ENCODE measurements at regions not wholly inside any gene's neighbourhood (a gene's known extent, or its start where the extent isn't known, plus 50 kb on each side); places are given as distances from the start of the nearest gene placed in this dataset.

GRCh38 chr10:57300718-57301117 is 939.7 kb upstream of the ZWINT start:
- TF ChIP-seq SIN3A (IDR thresholded peaks at IDR 0.05; ENCODE audit: borderline replicate concordance, insufficient read depth, low read length) (no peak), TAF1 (IDR thresholded peaks at IDR 0.05; ENCODE audit: borderline replicate concordance, insufficient read depth, low read length) (no peak), REST (IDR thresholded peaks at IDR 0.05; ENCODE audit: insufficient read depth in 1 of 2, low read depth in 2 of 2, low read length in 2 of 2) (no peak), FOXP2 (optimal IDR thresholded peaks at IDR 0.05; ENCODE audit: borderline replicate concordance, extremely low read depth, extremely low read length, insufficient read depth) (no peak), POLR2AphosphoS5 (IDR thresholded peaks at IDR 0.05; ENCODE audit: low read depth, low read length) (no peak)

- TF ChIP-seq REST (IDR thresholded peaks at IDR 0.05; ENCODE audit: insufficient read depth in 1 of 2, low read depth in 2 of 2, low read length in 2 of 2): no peak
- TF ChIP-seq FOXP2 (optimal IDR thresholded peaks at IDR 0.05; ENCODE audit: borderline replicate concordance, extremely low read depth, extremely low read length, insufficient read depth): no peak
- TF ChIP-seq SIN3A (IDR thresholded peaks at IDR 0.05; ENCODE audit: borderline replicate concordance, insufficient read depth, low read length): no peak
- no peak for TF ChIP-seq POLR2AphosphoS5 (IDR thresholded peaks at IDR 0.05; ENCODE audit: low read depth, low read length)
- no peak for TF ChIP-seq TAF1 (IDR thresholded peaks at IDR 0.05; ENCODE audit: borderline replicate concordance, insufficient read depth, low read length)
Observed at GRCh38 chr10:57294698-57295097, 933.6 kb upstream of the ZWINT start.

GRCh38 chr10:57288754-57289153 is 927.7 kb upstream of the ZWINT start:
- TF ChIP-seq SIN3A (IDR thresholded peaks at IDR 0.05; ENCODE audit: borderline replicate concordance, insufficient read depth, low read length) (no peak), REST (IDR thresholded peaks at IDR 0.05; ENCODE audit: insufficient read depth in 1 of 2, low read depth in 2 of 2, low read length in 2 of 2) (no peak), POLR2AphosphoS5 (IDR thresholded peaks at IDR 0.05; ENCODE audit: low read depth, low read length) (no peak), TAF1 (IDR thresholded peaks at IDR 0.05; ENCODE audit: borderline replicate concordance, insufficient read depth, low read length) (no peak), FOXP2 (optimal IDR thresholded peaks at IDR 0.05; ENCODE audit: borderline replicate concordance, extremely low read depth, extremely low read length, insufficient read depth) (no peak)

- no peak for TF ChIP-seq SIN3A (IDR thresholded peaks at IDR 0.05; ENCODE audit: borderline replicate concordance, insufficient read depth, low read length)
- no peak for TF ChIP-seq REST (IDR thresholded peaks at IDR 0.05; ENCODE audit: insufficient read depth in 1 of 2, low read depth in 2 of 2, low read length in 2 of 2)
- no peak for TF ChIP-seq POLR2AphosphoS5 (IDR thresholded peaks at IDR 0.05; ENCODE audit: low read depth, low read length)
- no peak for TF ChIP-seq FOXP2 (optimal IDR thresholded peaks at IDR 0.05; ENCODE audit: borderline replicate concordance, extremely low read depth, extremely low read length, insufficient read depth)
- no peak for TF ChIP-seq TAF1 (IDR thresholded peaks at IDR 0.05; ENCODE audit: borderline replicate concordance, insufficient read depth, low read length)
Observed at GRCh38 chr10:57262892-57263291, 901.8 kb upstream of the ZWINT start.

- TF ChIP-seq TAF1 (IDR thresholded peaks at IDR 0.05; ENCODE audit: borderline replicate concordance, insufficient read depth, low read length) (no peak), FOXP2 (optimal IDR thresholded peaks at IDR 0.05; ENCODE audit: borderline replicate concordance, extremely low read depth, extremely low read length, insufficient read depth) (no peak), POLR2AphosphoS5 (IDR thresholded peaks at IDR 0.05; ENCODE audit: low read depth, low read length) (no peak), SIN3A (IDR thresholded peaks at IDR 0.05; ENCODE audit: borderline replicate concordance, insufficient read depth, low read length) (no peak), REST (IDR thresholded peaks at IDR 0.05; ENCODE audit: insufficient read depth in 1 of 2, low read depth in 2 of 2, low read length in 2 of 2) (no peak)
Observed at GRCh38 chr10:57260175-57260574, 899.1 kb upstream of the ZWINT start.

All from PFSK-1 (cell line).